ENCODE measurements at regions not wholly inside any gene's neighbourhood (a gene's known extent, or its start where the extent isn't known, plus 50 kb on each side); places are given as distances from the start of the nearest gene placed in this dataset.

GRCh38 chr11:71201936-71202597 is 50.3 kb downstream of the SHANK2 start:
- no peak for DNase-seq

DNA sequence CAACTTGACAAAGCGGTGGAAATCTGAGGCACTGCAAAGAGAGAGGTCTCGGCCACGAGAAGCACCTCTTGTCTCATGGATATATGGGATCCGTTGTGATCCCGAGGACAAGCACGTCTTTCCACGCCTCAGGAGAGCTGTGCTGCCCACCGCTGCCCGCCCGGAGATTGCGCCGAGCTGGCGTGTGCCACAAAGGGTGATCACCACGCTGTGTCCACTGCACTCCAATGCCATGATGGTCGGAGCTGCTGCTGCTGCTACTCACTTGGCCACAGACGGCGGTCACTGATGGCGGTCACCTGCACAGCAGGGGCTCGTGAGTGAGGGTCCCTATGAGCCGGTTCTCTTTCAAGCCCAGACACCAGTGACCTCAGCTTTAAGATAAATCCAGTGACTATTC is 51.1 kb downstream of the SHANK2 start:
- no peak for DNase-seq

DNA sequence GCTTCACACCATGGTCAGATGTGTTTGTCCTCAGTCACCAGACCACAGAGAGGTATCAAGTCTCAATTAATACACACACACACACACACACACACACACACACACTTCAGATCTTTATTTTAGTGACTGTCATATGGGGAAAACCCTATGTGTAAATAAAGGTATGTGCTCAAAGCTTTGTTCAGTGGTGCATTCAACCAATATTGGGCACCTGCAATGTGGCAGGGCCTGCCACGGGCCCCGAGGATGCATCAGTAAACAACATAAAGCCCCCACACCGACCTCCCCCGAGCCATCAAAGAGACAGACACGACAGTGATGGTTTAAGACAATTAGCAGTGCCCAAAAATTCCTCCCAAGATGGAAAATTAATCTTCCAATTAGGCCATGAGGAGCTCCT is 51.6 kb downstream of the SHANK2 start:
- DNase-seq, result no peak

GRCh38 chr11:71200172-71200716 is 52.1 kb downstream of the SHANK2 start:
- DNase-seq, result no peak

- DNase-seq, result no peak
Measured at GRCh38 chr11:71199226-71199820, 53.1 kb downstream of the SHANK2 start.

- DNase-seq, result no peak
Measured at GRCh38 chr11:71198823-71199165, 53.6 kb downstream of the SHANK2 start.

GRCh38 chr11:71198141-71198822 is 54.1 kb downstream of the SHANK2 start:
- no peak for DNase-seq

DNA sequence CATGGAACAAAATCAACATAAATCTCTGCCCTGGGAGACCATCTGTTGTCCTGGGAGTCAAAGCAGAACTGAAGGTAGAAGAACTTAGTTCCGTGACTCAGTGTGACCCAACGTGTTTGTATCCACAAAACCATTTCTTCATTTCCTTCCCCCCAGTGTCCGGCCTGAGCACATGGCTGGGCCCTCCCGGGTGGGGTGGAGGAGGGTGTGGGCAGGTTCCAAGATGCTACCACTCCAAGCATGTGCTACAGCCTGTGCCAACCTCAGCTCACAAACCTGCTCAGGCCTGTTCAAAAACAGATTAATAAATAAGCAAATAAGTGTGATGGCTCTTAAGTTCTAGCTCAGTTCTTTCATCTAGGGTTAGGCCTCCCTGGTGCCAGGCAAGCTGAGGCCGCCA is 55.3 kb downstream of the SHANK2 start:
- no peak for DNase-seq

- DNase-seq, result no peak
Measured at GRCh38 chr11:71194710-71195109, 57.7 kb downstream of the SHANK2 start.

DNA sequence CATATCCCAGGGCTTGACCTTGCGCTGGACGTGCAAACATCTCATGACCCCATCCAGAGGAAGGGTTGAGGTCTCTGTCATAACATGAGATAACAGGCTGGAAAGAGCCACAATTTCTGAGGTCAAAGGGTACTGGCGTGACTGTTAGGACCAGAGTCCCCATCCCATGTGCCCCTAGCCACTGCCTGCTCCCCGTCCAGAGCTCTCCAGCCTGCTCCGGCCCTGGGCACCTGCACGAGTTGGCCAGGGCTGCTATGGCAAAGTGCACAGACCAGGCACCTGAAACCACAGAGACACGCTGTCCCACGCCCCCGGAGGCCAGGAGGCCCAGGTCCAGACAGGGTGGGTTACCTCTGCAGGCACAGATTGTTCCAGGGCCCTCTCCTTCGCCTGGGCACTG is 58.9 kb downstream of the SHANK2 start:
- DNase-seq, result no peak

DNA sequence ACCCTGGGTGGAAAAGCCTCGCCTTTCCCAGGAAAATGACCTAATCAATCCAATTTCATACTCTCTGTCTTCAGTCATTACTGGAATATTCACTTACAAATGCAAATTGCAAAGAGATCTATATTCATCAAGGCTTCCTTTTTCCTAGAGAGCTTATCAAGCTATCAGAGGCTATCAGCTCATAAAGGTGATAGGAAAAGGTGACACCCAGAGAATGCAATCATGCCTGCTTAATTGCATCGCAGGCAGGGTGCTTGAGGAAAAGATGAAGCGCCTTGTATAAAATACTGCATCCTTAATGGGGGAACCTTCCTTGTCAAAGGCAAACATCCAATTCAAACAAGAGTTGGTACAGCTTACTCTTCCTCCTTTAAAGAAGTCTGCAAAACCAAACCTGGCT is 59.7 kb downstream of the SHANK2 start:
- DNase-seq, result no peak

DNA sequence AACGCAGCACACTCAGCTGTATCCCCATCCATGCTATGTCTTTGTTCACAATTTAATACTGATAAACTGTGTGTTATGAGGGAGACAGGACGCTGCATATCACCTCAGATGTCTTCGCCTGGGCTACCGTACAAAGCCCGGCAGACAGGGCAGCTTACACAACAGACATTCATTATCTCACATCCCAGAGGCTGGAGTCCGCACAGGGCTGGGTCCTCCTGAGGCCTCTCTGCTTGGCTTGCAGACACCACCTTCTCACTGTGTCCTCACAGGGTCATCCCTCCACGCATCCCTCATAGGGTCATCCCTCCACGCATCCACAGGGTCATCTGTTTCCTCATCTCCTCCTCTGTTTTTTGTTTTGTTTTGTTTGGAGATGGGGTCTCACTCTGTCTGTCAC is 61.2 kb downstream of the SHANK2 start:
- DNase-seq, result no peak

DNA sequence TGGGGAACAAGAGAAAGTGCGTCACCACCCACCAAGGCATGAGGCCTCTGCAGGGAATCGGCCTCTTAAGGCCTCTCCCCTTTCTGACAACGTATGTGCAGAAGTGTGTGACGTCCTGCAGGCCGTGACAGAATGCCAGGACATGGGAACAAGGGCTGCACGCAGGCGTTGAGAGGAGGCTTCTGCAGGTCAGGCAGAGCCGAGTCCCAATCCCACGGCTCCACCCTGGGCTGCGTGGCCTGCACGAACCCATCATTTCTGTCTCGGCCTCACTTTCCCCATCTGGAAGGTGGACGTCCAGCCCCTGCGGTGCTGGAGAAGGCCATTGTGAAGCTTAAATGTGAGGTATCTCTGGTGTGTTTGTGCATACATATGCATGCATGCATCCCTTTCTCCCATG is 61.8 kb downstream of the SHANK2 start:
- DNase-seq, result no peak

DNA sequence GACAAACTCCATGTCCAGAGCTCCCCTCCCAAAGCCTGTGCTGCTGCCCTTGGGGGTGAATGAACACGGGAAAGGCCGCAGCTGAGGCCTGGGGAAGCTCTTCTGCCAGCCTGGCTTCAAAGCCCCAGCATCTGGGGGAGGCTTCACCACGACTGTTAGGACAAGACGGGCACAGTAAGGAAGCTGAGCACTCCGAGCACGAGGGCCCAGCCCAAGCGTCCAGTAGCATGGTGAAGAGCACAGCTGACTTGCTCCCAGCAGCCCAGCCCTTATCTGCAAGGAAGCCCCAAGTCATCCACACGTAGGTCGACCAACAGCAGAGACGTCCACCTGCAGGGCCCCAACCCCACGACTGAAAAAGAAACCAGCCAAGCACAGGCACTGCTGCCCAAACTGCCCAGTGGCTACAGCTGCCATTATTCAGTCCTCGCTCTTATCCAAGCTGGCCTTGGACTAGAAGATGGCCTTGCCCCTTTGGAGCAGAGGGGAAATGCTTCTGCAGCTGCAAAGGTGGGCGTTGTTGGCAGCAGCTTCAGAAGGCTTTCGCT is 62.5 kb downstream of the SHANK2 start:
- no peak for DNase-seq

DNA sequence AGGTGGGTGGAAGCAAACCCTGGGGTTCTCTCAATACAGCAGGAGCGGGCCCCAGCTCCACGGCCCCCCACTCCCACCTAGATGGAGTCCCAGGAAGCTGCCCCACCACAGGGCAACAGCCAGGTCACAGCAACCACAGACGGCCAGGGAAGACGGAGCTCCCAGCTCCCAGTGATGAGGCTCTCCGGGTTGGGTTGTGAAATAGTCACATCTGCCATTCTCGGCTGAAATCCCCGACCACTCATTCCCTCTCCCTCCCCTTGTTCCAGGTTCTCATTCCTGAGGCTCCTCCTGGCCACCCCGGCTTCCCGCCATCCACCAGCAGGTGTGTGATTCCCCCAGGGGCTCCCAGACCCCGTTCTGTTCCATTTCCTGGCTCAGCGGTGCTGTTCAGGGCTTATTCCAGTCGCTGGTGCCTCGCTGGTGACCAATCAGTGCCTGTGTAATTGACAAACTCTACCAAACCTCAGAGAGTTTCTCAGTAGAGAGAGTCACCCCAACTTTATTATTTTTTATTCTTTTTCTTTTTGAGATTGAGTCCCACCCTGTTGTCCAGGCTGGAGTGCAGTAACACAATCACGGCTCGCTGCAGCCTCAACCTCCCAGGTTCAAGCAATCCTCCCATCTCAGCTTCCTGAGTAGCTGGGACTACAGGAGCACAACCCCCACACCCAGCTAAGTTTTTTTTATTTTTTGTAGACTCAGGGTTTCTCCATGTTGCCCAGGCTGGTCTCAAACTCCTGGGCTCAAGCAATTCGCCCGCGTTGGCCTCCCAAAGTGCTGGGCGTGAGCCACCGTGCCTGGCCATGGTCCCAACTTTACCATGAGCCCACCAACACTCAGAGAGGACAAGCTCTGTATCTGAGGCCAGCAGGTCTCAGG is 63.2 kb downstream of the SHANK2 start:
- DNase-seq, result no peak

GRCh38 chr11:71188073-71188472 is 64.3 kb downstream of the SHANK2 start:
- no peak for DNase-seq

GRCh38 chr11:71186806-71187205 is 65.6 kb downstream of the SHANK2 start:
- no peak for DNase-seq

DNA sequence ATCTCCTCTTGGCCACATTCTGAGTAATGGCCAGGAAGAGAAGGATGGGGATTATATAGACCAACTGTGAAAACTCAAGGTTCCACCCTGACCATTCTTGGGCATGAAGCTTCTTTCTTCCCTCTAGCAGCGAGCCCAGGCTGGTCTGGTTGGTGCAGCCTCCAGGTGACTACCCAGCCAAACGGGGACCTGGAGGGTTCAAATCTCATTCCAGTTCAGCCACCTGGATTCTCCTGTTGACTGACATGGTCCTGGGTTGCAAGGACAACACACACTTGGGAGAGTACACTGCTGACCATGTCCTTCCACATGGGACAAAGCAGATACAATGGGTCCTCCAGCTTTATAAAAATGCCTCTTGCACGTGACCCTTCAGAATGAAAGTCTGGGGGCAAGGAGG is 67.0 kb downstream of the SHANK2 start:
- DNase-seq, result no peak

DNA sequence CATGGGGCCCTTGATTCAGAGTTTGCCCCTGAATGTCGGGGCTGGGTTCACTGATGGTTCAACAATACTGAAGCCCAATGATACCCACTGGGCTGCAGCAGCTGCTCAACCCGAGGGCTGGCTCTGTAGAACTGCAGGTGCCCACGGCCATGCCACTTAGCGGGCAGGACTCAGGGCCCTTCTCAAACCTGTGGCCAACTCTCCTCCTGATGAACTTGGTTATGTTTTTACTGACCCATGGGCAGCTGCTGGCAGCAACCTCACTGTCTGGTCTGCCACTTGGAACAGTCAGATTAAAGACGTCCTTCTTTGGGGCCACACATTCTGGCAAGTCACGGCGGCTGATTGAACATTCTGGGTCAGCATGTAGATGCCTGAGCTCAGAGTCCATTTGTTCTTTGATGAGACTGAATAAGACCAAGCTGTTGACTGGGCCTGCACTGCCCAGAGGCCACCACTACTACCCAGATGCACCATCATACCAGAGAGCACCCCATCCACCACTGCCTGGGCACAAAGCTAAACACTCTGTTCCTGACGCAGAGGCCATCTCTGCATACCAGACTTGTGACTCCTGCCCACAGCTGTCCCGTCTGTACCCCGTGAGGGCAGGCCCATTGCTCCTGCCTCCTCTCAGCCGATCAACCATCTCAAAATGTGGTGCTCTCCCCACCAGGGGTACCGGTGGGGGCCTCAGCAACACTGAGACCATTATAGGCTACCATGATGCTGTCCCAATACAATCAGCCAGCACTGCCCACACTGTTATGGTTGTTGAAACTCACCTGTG is 67.8 kb downstream of the SHANK2 start:
- DNase-seq, result no peak

DNA sequence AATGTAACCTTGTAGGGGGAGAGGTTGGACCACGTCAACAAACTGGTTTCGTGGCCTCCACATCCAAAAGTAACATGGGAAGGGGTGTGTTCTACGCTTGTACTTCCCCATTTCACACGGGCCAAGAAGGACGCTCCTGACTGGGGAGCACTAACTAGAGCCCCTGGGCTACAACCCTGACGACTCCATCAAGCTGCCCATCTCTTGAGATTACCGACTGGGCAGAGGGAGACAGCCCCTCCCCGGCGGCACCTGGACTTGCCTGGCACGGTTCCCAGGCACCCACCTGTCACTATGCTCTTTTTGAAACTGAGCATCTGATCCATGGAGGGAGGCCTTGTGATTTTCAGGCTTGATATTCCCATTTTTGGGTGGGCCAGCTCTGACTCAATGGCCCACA is 68.5 kb downstream of the SHANK2 start:
- DNase-seq, result no peak

DNA sequence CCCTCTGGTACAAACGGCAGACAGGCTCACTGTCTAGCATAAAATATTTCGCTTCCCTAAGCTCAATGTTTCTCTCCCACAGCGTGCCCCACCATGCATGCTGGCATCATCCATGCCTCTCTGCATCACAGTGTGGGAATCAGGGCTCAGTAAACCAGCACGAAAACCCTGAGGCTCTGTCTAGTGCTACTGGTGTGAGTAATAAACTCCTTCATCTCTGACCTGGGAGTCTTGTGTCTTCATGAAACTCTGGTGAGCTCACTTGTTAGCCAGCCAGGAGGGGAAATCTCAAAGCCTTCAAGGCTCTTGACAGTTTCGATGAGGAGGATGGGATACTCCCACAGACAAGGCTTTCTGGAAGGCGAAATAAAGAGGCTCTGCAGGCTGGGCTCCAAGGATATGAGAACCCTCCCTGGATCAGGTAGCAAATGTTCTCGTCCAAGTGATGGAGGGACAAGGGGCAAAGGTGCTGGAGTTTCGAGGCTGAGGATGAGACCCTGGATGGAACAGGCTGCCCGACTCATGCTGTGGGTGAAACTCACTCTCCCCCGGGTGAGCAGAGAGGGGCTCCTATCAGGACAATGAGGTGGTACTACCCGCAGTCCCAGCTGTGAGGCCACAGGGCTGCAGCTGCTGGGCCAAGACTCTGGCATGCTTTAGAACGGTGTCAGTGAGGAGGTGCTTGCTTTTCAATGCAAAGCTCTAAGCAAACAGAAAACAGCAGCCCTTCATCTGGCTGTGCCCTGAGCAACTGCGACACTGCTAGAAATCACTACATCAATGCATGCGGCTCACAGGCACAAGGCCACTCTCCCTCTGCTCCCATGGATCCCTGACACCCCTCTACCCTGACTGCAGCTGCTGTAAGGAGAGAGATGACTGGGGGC is 69.3 kb downstream of the SHANK2 start:
- DNase-seq, result no peak

Measured in suppressor macrophage (primary cell).